ENCODE measurements at regions not wholly inside any gene's neighbourhood (a gene's known extent, or its start where the extent isn't known, plus 50 kb on each side); places are given as distances from the start of the nearest gene placed in this dataset.

DNA sequence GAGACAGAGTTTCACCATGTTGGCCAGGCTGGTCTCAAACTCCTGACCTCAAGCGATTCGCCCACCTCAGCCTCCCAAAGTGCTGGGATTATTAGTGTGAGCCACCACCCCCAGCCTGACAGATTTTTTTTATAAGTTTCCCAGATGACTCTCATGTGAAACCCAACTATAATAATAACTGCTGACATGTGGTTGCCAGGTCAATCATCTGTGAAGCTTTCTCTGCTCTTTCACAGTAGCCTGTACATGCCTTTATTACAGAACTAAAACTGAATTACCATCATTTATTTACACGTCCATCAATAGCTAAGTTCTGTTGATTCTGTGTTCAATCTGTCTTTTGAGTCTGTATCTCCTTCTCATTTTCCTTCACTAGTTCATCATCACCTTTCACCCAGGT lies 218.5 kb downstream of the RPS29 start:
- no peak overlapping the region for H3K27ac ChIP-seq
- TF ChIP-seq POLR2A (IDR thresholded peaks at IDR 0.05) = no peak
- TF ChIP-seq, protein P1, sequence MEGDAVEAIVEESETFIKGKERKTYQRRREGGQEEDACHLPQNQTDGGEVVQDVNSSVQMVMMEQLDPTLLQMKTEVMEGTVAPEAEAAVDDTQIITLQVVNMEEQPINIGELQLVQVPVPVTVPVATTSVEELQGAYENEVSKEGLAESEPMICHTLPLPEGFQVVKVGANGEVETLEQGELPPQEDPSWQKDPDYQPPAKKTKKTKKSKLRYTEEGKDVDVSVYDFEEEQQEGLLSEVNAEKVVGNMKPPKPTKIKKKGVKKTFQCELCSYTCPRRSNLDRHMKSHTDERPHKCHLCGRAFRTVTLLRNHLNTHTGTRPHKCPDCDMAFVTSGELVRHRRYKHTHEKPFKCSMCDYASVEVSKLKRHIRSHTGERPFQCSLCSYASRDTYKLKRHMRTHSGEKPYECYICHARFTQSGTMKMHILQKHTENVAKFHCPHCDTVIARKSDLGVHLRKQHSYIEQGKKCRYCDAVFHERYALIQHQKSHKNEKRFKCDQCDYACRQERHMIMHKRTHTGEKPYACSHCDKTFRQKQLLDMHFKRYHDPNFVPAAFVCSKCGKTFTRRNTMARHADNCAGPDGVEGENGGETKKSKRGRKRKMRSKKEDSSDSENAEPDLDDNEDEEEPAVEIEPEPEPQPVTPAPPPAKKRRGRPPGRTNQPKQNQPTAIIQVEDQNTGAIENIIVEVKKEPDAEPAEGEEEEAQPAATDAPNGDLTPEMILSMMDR (IDR thresholded peaks at IDR 0.05 in 4 of 5, conservative IDR thresholded peaks at IDR 0.05 in 1 of 5) = no peak
- DNase-seq = no peak
- ATAC-seq = no peak
- in situ Hi-C loops (cut with MboI; ENCODE audit: low sequenced_read_pairs in 4 of 4) = no loop called here
- H3K4me1 ChIP-seq = no peaks in the 10 kb centered on the region
- intact Hi-C loops (cut with DNase I; ENCODE audit: low total_unique reads) = no loop called here
- H3K4me3 ChIP-seq = no peak overlapping the region
- no peaks in the 10 kb centered on the region for H3K9me3 ChIP-seq
- H3K36me3 ChIP-seq = no peaks in the 10 kb centered on the region
- H3K27me3 ChIP-seq = no peaks in the 10 kb centered on the region

GRCh38 chr14:49366416-49366815 lies 219.8 kb downstream of the RPS29 start:
- no peak for TF ChIP-seq POLR2A (IDR thresholded peaks at IDR 0.05)
- TF ChIP-seq, protein P1 (IDR thresholded peaks at IDR 0.05 in 4 of 5, conservative IDR thresholded peaks at IDR 0.05 in 1 of 5) = no peak
- ATAC-seq (no peak), DNase-seq (no peak)
- in situ Hi-C loops (cut with MboI; ENCODE audit: low sequenced_read_pairs in 4 of 4) (no loop called here), intact Hi-C loops (cut with DNase I; ENCODE audit: low total_unique reads) (no loop called here)
- Histone ChIP-seq H3K4me1 (no peaks in the 10 kb centered on the region), H3K4me3 (no peak overlapping the region), H3K9me3 (no peaks in the 10 kb centered on the region), H3K27me3 (no peaks in the 10 kb centered on the region), H3K27ac (no peak overlapping the region), H3K36me3 (no peaks in the 10 kb centered on the region)

DNA sequence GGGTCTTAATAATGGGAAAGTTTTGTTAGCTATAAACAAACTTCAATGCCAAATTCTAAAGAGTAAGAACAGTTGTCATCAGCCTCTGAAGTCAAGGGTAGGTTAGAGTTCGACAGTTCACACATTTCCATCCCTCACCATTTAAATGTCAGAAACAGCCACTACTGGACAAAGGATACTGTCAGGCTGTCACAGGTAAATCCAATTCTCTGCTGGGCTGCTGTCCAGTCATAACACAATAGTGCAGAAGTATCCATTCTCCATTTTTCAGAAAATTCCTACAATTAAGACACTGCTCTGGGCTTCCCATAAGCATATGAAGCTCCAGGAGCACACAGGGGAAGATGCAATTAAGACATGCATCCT lies 221.4 kb downstream of the RPS29 start:
- H3K9me3 ChIP-seq = no peaks in the 10 kb centered on the region
- H3K36me3 ChIP-seq = no peaks in the 10 kb centered on the region
- DNase-seq = no peak
- H3K27me3 ChIP-seq = no peaks in the 10 kb centered on the region
- no peaks in the 10 kb centered on the region for H3K4me1 ChIP-seq
- ATAC-seq = no peak
- intact Hi-C loops (cut with DNase I; ENCODE audit: low total_unique reads) (no loop called here), in situ Hi-C loops (cut with MboI; ENCODE audit: low sequenced_read_pairs in 4 of 4) (no loop called here)
- no peak overlapping the region for H3K27ac ChIP-seq
- no peak overlapping the region for H3K4me3 ChIP-seq
- TF ChIP-seq, protein P1 (IDR thresholded peaks at IDR 0.05 in 4 of 5, conservative IDR thresholded peaks at IDR 0.05 in 1 of 5) = no peak
- no peak for TF ChIP-seq POLR2A (IDR thresholded peaks at IDR 0.05)

GRCh38 chr14:49363821-49364751 lies 222.1 kb downstream of the RPS29 start:
- no peaks in the 10 kb centered on the region for H3K9me3 ChIP-seq
- in situ Hi-C loops (cut with MboI; ENCODE audit: low sequenced_read_pairs in 4 of 4) = no loop called here
- ATAC-seq = no peak

More at GRCh38 chr14:49363821-49364751, 222.1 kb downstream of the RPS29 start:
- intact Hi-C loops (cut with DNase I; ENCODE audit: low total_unique reads) = no loop called here
- Histone ChIP-seq H3K4me3 (no peak overlapping the region), H3K27me3 (no peaks in the 10 kb centered on the region), H3K36me3 (no peaks in the 10 kb centered on the region), H3K4me1 (no peaks in the 10 kb centered on the region), H3K27ac (no peak overlapping the region)
- no peak for DNase-seq
- TF ChIP-seq, protein P1 (IDR thresholded peaks at IDR 0.05 in 4 of 5, conservative IDR thresholded peaks at IDR 0.05 in 1 of 5) = no peak
- no peak for TF ChIP-seq POLR2A (IDR thresholded peaks at IDR 0.05)

All from gastrocnemius medialis (tissue), 4 donors.